Tibial nerve (tissue), 4 donors: ENCODE measurements at regions not wholly inside any gene's neighbourhood (a gene's known extent, or its start where the extent isn't known, plus 50 kb on each side); places are given as distances from the start of the nearest gene placed in this dataset.
"Not testable (repeated sequence)": the region's sequence is repeated elsewhere in the genome, so short reads cannot be mapped to it uniquely, and the experiment has no call there.

ENCODE experiments used
- DNase-seq, 2 donors: peaks; one replicate each; pipeline ENCODE4 v3.0.0-alpha.2; 2019; ENCODE audit warnings: low spot score in 2 of 2
- H3K27ac ChIP-seq, 4 donors: fragments of 200-600 bp; sonication (generic) in 3 of 4; one replicate each; pipeline ENCODE4 v1.5.1; 2017 to 2019; ENCODE audit warnings: mild to moderate bottlenecking in 1 of 4
- H3K27me3 ChIP-seq, 2 donors: fragments of 200-600 bp; sonication (generic) in 1 of 2; one replicate each; pipeline versions ENCODE4 v1.5.1 to v1.6.0; 2017 to 2019
- H3K36me3 ChIP-seq, 3 donors: fragments of 200-600 bp; sonication (generic); one replicate each; pipeline ENCODE4 v1.5.1; 2018 to 2019
- H3K4me1 ChIP-seq, 4 donors: fragments of 200-600 bp; sonication (generic) in 3 of 4; one replicate each; pipeline ENCODE4 v1.5.1; 2017 to 2019
- H3K4me3 ChIP-seq, 4 donors: fragments of 200-600 bp; sonication (generic) in 3 of 4; one replicate each; pipeline ENCODE4 v1.5.1; 2017 to 2019; ENCODE audit warnings: mild to moderate bottlenecking in 1 of 4, moderate library complexity in 1 of 4
- H3K9me3 ChIP-seq, 4 donors: fragments of 200-600 bp; sonication (generic) in 3 of 4; one replicate each; pipeline ENCODE4 v1.5.1; 2017 to 2019
- CTCF ChIP-seq, 5 experiments: fragments of 200-600 bp in 3 of 5; fragments of 450-650 bp in 2 of 5; sonication (generic) in 3 of 5; IDR thresholded peaks; one replicate each; pipeline ENCODE4 v1.5.1; 2016 to 2019; ENCODE audit warnings: antibody characterized with exemption in 5 of 5, mild to moderate bottlenecking in 3 of 5, moderate library complexity in 2 of 5
- EP300 ChIP-seq, 2 donors: sonication (generic); formaldehyde crosslinking; IDR thresholded peaks; one replicate each; pipeline ENCODE4 v1.6.1; 2017; ENCODE audit warnings: antibody characterized with exemption in 2 of 2, mild to moderate bottlenecking in 1 of 2
- POLR2A ChIP-seq, 2 donors: fragments of 450-650 bp; IDR thresholded peaks; one replicate each; pipeline ENCODE4 v1.6.1; 2017; ENCODE audit warnings: antibody characterized with exemption in 2 of 2, mild to moderate bottlenecking in 2 of 2, moderate library complexity in 2 of 2
- WGBS, 2 donors: methylation state at CpG; one replicate each; pipeline ENCODE4 v1.1.5; 2018; 5-methylcytosine and 5-hydroxymethylcytosine counted together

- H3K4me1 ChIP-seq, result no peaks in the 10 kb centered on the region
- TF ChIP-seq POLR2A (IDR thresholded peaks at IDR 0.05) (no peak), EP300 (IDR thresholded peaks at IDR 0.05) (no peak), CTCF (IDR thresholded peaks at IDR 0.05) (no peak)
- H3K4me3 ChIP-seq, result no peak overlapping the region
- no peaks in the 10 kb centered on the region for H3K36me3 ChIP-seq
- no peak overlapping the region for H3K27ac ChIP-seq
- no peak for DNase-seq
- 71 to 81% methylated on average over 1 of the region's 1 CpG for WGBS, 2 donors
- no peaks in the 10 kb centered on the region for H3K27me3 ChIP-seq
- H3K9me3 ChIP-seq, result no peaks in the 10 kb centered on the region
These were observed 190.6 kb downstream of the CEP135 start for GRCh38 chr4:56139241-56139827.

GRCh38 chr4:56134834-56135233 is 186.1 kb downstream of the CEP135 start:
- WGBS, 2 donors, result 89 to 91% methylated on average over 8 of the region's 8 CpGs
- DNase-seq, result not testable (repeated sequence)

GRCh38 chr4:56134266-56134665 is 185.5 kb downstream of the CEP135 start:
- Histone ChIP-seq H3K27ac (no peak overlapping the region), H3K4me3 (no peak overlapping the region), H3K9me3 (no peaks in the 10 kb centered on the region), H3K27me3 (no peaks in the 10 kb centered on the region), H3K36me3 (no peaks in the 10 kb centered on the region), H3K4me1 (no peaks in the 10 kb centered on the region)
- WGBS, 2 donors, result 51 to 68% methylated on average over 2 of the region's 2 CpGs
- no peak for DNase-seq
- TF ChIP-seq POLR2A (IDR thresholded peaks at IDR 0.05), result no peak
- no peak for TF ChIP-seq EP300 (IDR thresholded peaks at IDR 0.05)
- no peak for TF ChIP-seq CTCF (IDR thresholded peaks at IDR 0.05)

More at GRCh38 chr4:56134834-56135233, 186.1 kb downstream of the CEP135 start:
- not testable (repeated sequence) for H3K9me3 ChIP-seq, H3K36me3 ChIP-seq, H3K27me3 ChIP-seq, H3K4me3 ChIP-seq, H3K27ac ChIP-seq, H3K4me1 ChIP-seq

- no peaks in the 10 kb centered on the region for H3K27me3 ChIP-seq
- no peak overlapping the region for H3K27ac ChIP-seq
- TF ChIP-seq POLR2A (IDR thresholded peaks at IDR 0.05) (no peak), CTCF (IDR thresholded peaks at IDR 0.05) (no peak), EP300 (IDR thresholded peaks at IDR 0.05) (no peak)
- no peak for DNase-seq
- no peaks in the 10 kb centered on the region for H3K4me1 ChIP-seq
- no peak overlapping the region for H3K4me3 ChIP-seq
- no peaks in the 10 kb centered on the region for H3K36me3 ChIP-seq
- WGBS, 2 donors, result 86 to 94% methylated on average over 3 of the region's 3 CpGs
- H3K9me3 ChIP-seq, result no peaks in the 10 kb centered on the region
These were observed 184.1 kb downstream of the CEP135 start for GRCh38 chr4:56132835-56133234.

- not testable (repeated sequence) for H3K27me3 ChIP-seq, H3K4me3 ChIP-seq, DNase-seq, H3K9me3 ChIP-seq, H3K4me1 ChIP-seq, H3K27ac ChIP-seq, H3K36me3 ChIP-seq
- WGBS, 2 donors, result 84 to 97% methylated on average over 5 of the region's 5 CpGs
These were observed 183.4 kb downstream of the CEP135 start for GRCh38 chr4:56132188-56132587.

- no peaks in the 10 kb centered on the region for H3K27me3 ChIP-seq
- no peaks in the 10 kb centered on the region for H3K9me3 ChIP-seq
- H3K4me3 ChIP-seq, result no peak overlapping the region
- H3K4me1 ChIP-seq, result no peaks in the 10 kb centered on the region
- no peak overlapping the region for H3K27ac ChIP-seq
- TF ChIP-seq EP300 (IDR thresholded peaks at IDR 0.05) (no peak), POLR2A (IDR thresholded peaks at IDR 0.05) (no peak), CTCF (IDR thresholded peaks at IDR 0.05) (no peak)
- DNase-seq, result no peak
- no peaks in the 10 kb centered on the region for H3K36me3 ChIP-seq
These were observed 181.9 kb downstream of the CEP135 start for GRCh38 chr4:56130606-56131155.
